H9 (cell line): ENCODE measurements at regions not wholly inside any gene's neighbourhood (a gene's known extent, or its start where the extent isn't known, plus 50 kb on each side); places are given as distances from the start of the nearest gene placed in this dataset.

ENCODE experiments used
- DNase-seq: peaks from one replicate; pipeline ENCODE4 v3.0.0-alpha.2; 2017
- H2AFZ ChIP-seq: one replicate; pipeline ENCODE4 v1.6.1; 2013; ENCODE audit warnings: mild to moderate bottlenecking, low read length, control low read depth, moderate library complexity
- H2AK5ac ChIP-seq: 2 replicates; pipeline ENCODE4 v1.6.1; 2013; ENCODE audit warnings: low read length, control low read depth, mixed read lengths; ENCODE audit not compliant: insufficient read length
- H2BK120ac ChIP-seq: one replicate; pipeline ENCODE4 v1.6.1; 2013; ENCODE audit warnings: low read depth, mild to moderate bottlenecking, low read length, control low read depth, inconsistent platforms; ENCODE audit not compliant: poor library complexity, severe bottlenecking
- H2BK12ac ChIP-seq: 2 replicates; pipeline ENCODE4 v1.6.1; 2013; ENCODE audit warnings: low read length, control low read depth, mixed read lengths, low read depth; ENCODE audit not compliant: insufficient read length
- H2BK15ac ChIP-seq: 2 replicates; pipeline ENCODE4 v1.6.1; 2013; ENCODE audit warnings: low read depth, low read length, control low read depth
- H2BK20ac ChIP-seq: one replicate; pipeline ENCODE4 v1.6.1; 2013; ENCODE audit warnings: low read depth, mild to moderate bottlenecking, low read length, control low read depth, inconsistent platforms; ENCODE audit not compliant: poor library complexity, severe bottlenecking
- H2BK5ac ChIP-seq: 2 replicates; pipeline ENCODE4 v1.6.1; 2013; ENCODE audit warnings: low read length, control low read depth, mixed read lengths; ENCODE audit not compliant: insufficient read length
- H3K14ac ChIP-seq: 2 replicates; pipeline ENCODE4 v1.6.1; 2013; ENCODE audit warnings: low read length, control low read depth; ENCODE audit not compliant: insufficient read depth
- H3K18ac ChIP-seq: 2 replicates; pipeline ENCODE4 v1.6.1; 2013; ENCODE audit warnings: low read depth, mild to moderate bottlenecking, mixed read lengths, low read length, control low read depth; ENCODE audit not compliant: insufficient read length
- H3K23ac ChIP-seq: 2 replicates; pipeline ENCODE4 v1.6.1; 2013; ENCODE audit warnings: low read length, control low read depth, mixed read lengths, low read depth; ENCODE audit not compliant: insufficient read length
- H3K23me2 ChIP-seq: 2 replicates; pipeline ENCODE4 v1.6.1; 2013; ENCODE audit warnings: low read depth, mild to moderate bottlenecking, mixed read lengths, low read length, control low read depth; ENCODE audit not compliant: insufficient read length, poor library complexity, severe bottlenecking
- H3K27ac ChIP-seq: 2 replicates; pipeline ENCODE4 v1.5.1; 2013; ENCODE audit warnings: low read length, control low read depth, mixed read lengths, low read depth; ENCODE audit not compliant: insufficient read length
- H3K27me3 ChIP-seq: 2 replicates; pipeline ENCODE4 v1.6.1; 2013; ENCODE audit warnings: low read length, control low read depth, inconsistent platforms; ENCODE audit not compliant: insufficient read depth
- H3K4ac ChIP-seq: 2 replicates; pipeline ENCODE4 v1.6.1; 2013; ENCODE audit warnings: low read depth, mild to moderate bottlenecking, control low read depth, inconsistent platforms, low read length, moderate library complexity
- H3K4me1 ChIP-seq: 2 replicates; pipeline ENCODE4 v1.6.1; 2013; ENCODE audit warnings: low read length, control low read depth, inconsistent platforms; ENCODE audit not compliant: insufficient read depth
- H3K4me2 ChIP-seq: 2 replicates; pipeline ENCODE4 v1.6.1; 2013; ENCODE audit warnings: low read length, control low read depth, mixed read lengths; ENCODE audit not compliant: insufficient read length, insufficient read depth
- H3K56ac ChIP-seq: 2 replicates; pipeline ENCODE4 v1.6.1; 2013; ENCODE audit warnings: low read depth, mild to moderate bottlenecking, mixed read lengths, low read length, control low read depth; ENCODE audit not compliant: insufficient read length
- H3K79me1 ChIP-seq: 2 replicates; pipeline ENCODE4 v1.6.1; 2013; ENCODE audit warnings: low read depth, mild to moderate bottlenecking, moderate library complexity, low read length, control low read depth, inconsistent platforms; ENCODE audit not compliant: insufficient read depth, poor library complexity, severe bottlenecking
- H3K79me2 ChIP-seq: 2 replicates; pipeline ENCODE4 v1.6.1; 2013; ENCODE audit warnings: low read length, control low read depth, inconsistent platforms; ENCODE audit not compliant: insufficient read depth
- H3K9ac ChIP-seq: 2 replicates; pipeline ENCODE4 v1.6.1; 2013; ENCODE audit warnings: low read length, control low read depth, mixed read lengths; ENCODE audit not compliant: insufficient read length; ENCODE audit errors: extremely low read depth
- H3K9me3 ChIP-seq: one replicate; pipeline ENCODE4 v1.6.1; 2013; ENCODE audit warnings: low read depth, low read length, inconsistent platforms; ENCODE audit not compliant: control insufficient read depth
- H3T11ph ChIP-seq: one replicate; pipeline ENCODE4 v1.6.1; 2013; ENCODE audit warnings: mild to moderate bottlenecking, low read length, control low read depth, inconsistent platforms
- H4K20me1 ChIP-seq: one replicate; pipeline ENCODE4 v1.6.1; 2013; ENCODE audit not compliant: control insufficient read depth, insufficient read length, insufficient read depth
- H4K5ac ChIP-seq: 2 replicates; pipeline ENCODE4 v1.6.1; 2013; ENCODE audit warnings: low read depth, mild to moderate bottlenecking, mixed read lengths, low read length, control low read depth; ENCODE audit not compliant: insufficient read length
- H4K8ac ChIP-seq: replicated peaks from 2 replicates; pipeline ENCODE4 v1.6.1; 2013; ENCODE audit warnings: low read length, control low read depth, mixed read lengths, low read depth; ENCODE audit not compliant: insufficient read length
- H4K91ac ChIP-seq: 2 replicates; pipeline ENCODE4 v1.6.1; 2013; ENCODE audit warnings: low read depth, mild to moderate bottlenecking, moderate library complexity, mixed read lengths, low read length, control low read depth; ENCODE audit not compliant: insufficient read length
- H3K27ac Mint-ChIP-seq, 3 experiments: 2 replicates in 2 of 3; 3 replicates in 1 of 3; pipeline ENCODE4 v1.8.0; 2020 to 2021; ENCODE audit warnings: mixed read lengths in 3 of 3, mild to moderate bottlenecking in 1 of 3, moderate library complexity in 1 of 3
- H3K27me3 Mint-ChIP-seq: 2 replicates; pipeline ENCODE4 v1.8.0; 2021; ENCODE audit warnings: low read depth, mild to moderate bottlenecking, moderate library complexity, mixed read lengths
- H3K36me3 Mint-ChIP-seq, 3 experiments: 2 replicates in 2 of 3; 3 replicates in 1 of 3; pipeline ENCODE4 v1.8.0; 2020 to 2021; ENCODE audit warnings: low read depth in 3 of 3, mixed read lengths in 3 of 3; ENCODE audit not compliant: insufficient read depth in 1 of 3
- H3K4me1 Mint-ChIP-seq, 2 experiments: 2 replicates each; pipeline ENCODE4 v1.8.0; 2020; ENCODE audit warnings: mixed read lengths in 2 of 2
- H3K4me3 Mint-ChIP-seq, 2 experiments: 2 replicates in 1 of 2; 3 replicates in 1 of 2; pipeline ENCODE4 v1.8.0; 2020 to 2021; ENCODE audit warnings: mild to moderate bottlenecking in 2 of 2, mixed read lengths in 2 of 2, moderate library complexity in 1 of 2
- H3K9me3 Mint-ChIP-seq, 2 experiments: 2 replicates in 1 of 2; 3 replicates in 1 of 2; pipeline ENCODE4 v1.8.0; 2020; ENCODE audit warnings: mild to moderate bottlenecking in 2 of 2, mixed read lengths in 2 of 2, moderate library complexity in 1 of 2
- CTCF ChIP-seq: fragments of 200-600 bp; sonication (generic); conservative IDR thresholded peaks from 3 replicates; pipeline ENCODE4 v1.8.0; 2021; ENCODE audit warnings: antibody characterized with exemption, mild to moderate bottlenecking
- WGBS: extraction: QIAGEN DNeasy Blood & Tissue Kit; methylation state at CpG from one replicate; pipeline ENCODE4 v1.1.7; 2013; ENCODE audit warnings: missing lambda C conversion rate, low lambda C conversion rate, mixed read lengths; ENCODE audit not compliant: insufficient read length; ENCODE audit errors: extremely low coverage; 5-methylcytosine and 5-hydroxymethylcytosine counted together

GRCh38 chr5:155903791-155904190 lies 423.2 kb upstream of the SGCD start:
- Histone ChIP-seq H2BK15ac (no peak overlapping the region), H3K4me2 (no peak overlapping the region), H3K56ac (no peak overlapping the region), H3K23me2 (no peaks in the 10 kb centered on the region), H2BK120ac (no peak overlapping the region), H3K9ac (no peak overlapping the region), H3K27me3 (no peaks in the 10 kb centered on the region), H4K91ac (no peak overlapping the region), H3K18ac (no peak overlapping the region), H3K27ac (no peak overlapping the region), H4K5ac (no peak overlapping the region), H4K8ac (no peak overlapping the region), H3K4me1 (no peaks in the 10 kb centered on the region), H2AFZ (no peak overlapping the region), H3T11ph (no peak overlapping the region), H2BK12ac (no peak overlapping the region), H2BK20ac (no peak overlapping the region), H2BK5ac (no peak overlapping the region), H3K9me3 (no peaks in the 10 kb centered on the region), H4K20me1 (no peaks in the 10 kb centered on the region), H3K23ac (no peak overlapping the region), H2AK5ac (no peak overlapping the region), H3K4ac (no peak overlapping the region), H3K14ac (no peak overlapping the region), H3K79me1 (no peaks in the 10 kb centered on the region), H3K79me2 (no peaks in the 10 kb centered on the region)
- no peak for TF ChIP-seq CTCF
- Mint-ChIP-seq H3K4me1 (no peaks in the 10 kb centered on the region), H3K36me3 (no peaks in the 10 kb centered on the region), H3K9me3 (no peaks in the 10 kb centered on the region), H3K4me3 (no peak overlapping the region), H3K27ac (no peak overlapping the region), H3K27me3 (no peaks in the 10 kb centered on the region)
- no peak for DNase-seq
- no CpG with 5 or more reads among the region's 4 CpGs for WGBS
